Omental fat pad (tissue), 3 donors: ENCODE measurements at regions not wholly inside any gene's neighbourhood (a gene's known extent, or its start where the extent isn't known, plus 50 kb on each side); places are given as distances from the start of the nearest gene placed in this dataset.

ENCODE experiments used
- ATAC-seq: fragments of 150-250 bp; one replicate; pipeline ENCODE4 v1.9.1; 2016; ENCODE audit warnings: mild to moderate bottlenecking, moderate library complexity; ENCODE audit not compliant: low FRiP score
- DNase-seq: peaks from one replicate; pipeline ENCODE4 v3.0.0-alpha.2; 2019; ENCODE audit warnings: low spot score
- CTCF ChIP-seq, 3 donors: fragments of 450-650 bp; IDR thresholded peaks; one replicate each; pipeline ENCODE4 v1.5.1; 2016 to 2017; ENCODE audit warnings: antibody characterized with exemption in 3 of 3, mild to moderate bottlenecking in 3 of 3, moderate library complexity in 2 of 3

GRCh38 chr12:18898470-18898869 lies 160.6 kb downstream of the CAPZA3 start:
- TF ChIP-seq CTCF (IDR thresholded peaks at IDR 0.05), result no peak
- ATAC-seq (no peak), DNase-seq (no peak)

DNA sequence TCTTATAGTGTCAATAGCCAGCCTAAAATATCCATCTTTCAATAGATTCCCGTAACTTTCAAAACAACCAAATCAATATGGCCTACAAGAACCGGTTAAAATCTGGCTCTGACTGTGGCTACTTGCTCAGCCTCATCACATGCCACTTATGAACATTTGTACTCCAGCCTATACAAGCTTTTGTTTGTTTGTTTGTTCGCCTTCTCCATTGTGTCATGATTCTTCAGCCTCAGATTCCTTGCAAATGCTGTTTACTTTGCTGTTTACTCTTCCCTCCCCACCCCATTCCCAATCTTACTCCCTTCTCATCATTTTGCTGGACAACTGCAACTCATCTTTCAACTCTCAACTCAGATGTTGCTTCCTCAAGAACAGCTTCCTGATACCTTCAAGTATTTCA lies 161.2 kb downstream of the CAPZA3 start:
- no peak for ATAC-seq
- DNase-seq, result no peak
- TF ChIP-seq CTCF (IDR thresholded peaks at IDR 0.05), result no peak

GRCh38 chr12:18899678-18900317 lies 161.9 kb downstream of the CAPZA3 start:
- no peak for TF ChIP-seq CTCF (IDR thresholded peaks at IDR 0.05)
- DNase-seq, result no peak
- no peak for ATAC-seq

DNA sequence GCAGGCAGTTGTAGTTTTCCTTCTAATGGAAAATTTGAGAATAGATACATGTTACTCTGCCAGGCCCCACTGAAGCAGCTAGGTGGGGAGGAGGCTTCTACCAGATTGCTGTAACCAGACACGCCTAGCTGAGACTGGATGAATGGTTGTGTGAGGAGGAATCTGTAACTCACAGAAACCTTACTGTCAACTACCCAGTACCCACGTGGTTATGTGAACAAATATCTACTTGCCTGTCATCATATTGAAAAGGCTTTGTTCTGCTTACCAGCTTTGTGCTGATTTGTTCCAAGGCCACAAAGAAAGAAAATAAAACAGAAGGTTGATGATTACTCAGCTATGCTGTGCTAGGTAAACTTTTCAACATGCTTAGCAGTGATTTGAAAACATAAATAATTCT lies 167.2 kb downstream of the CAPZA3 start:
- DNase-seq, result no peak
- no peak for TF ChIP-seq CTCF (IDR thresholded peaks at IDR 0.05)
- no peak for ATAC-seq

GRCh38 chr12:18906395-18906794 lies 168.5 kb downstream of the CAPZA3 start:
- no peak for DNase-seq
- no peak for ATAC-seq
- TF ChIP-seq CTCF (IDR thresholded peaks at IDR 0.05), result no peak

DNA sequence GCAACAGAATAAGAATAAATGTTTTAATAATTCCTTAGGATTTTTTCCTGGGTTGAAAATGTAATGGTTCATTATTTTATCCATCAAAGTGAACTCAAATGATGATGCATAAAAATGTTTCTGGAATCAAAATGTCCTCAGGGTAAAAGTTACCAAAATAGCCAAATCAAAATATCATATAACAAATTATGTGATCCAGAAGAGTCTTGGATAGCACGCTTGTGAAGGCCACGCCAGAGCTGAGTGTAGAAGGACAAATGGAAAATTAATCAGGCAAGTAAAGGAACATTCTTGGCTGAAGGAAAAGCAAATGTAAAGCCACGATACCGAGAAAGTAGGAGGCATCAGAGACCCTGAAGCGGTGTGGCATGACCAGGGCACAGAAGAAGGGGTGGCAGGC lies 169.2 kb downstream of the CAPZA3 start:
- TF ChIP-seq CTCF (IDR thresholded peaks at IDR 0.05), result no peak
- DNase-seq, result no peak
- no peak for ATAC-seq

DNA sequence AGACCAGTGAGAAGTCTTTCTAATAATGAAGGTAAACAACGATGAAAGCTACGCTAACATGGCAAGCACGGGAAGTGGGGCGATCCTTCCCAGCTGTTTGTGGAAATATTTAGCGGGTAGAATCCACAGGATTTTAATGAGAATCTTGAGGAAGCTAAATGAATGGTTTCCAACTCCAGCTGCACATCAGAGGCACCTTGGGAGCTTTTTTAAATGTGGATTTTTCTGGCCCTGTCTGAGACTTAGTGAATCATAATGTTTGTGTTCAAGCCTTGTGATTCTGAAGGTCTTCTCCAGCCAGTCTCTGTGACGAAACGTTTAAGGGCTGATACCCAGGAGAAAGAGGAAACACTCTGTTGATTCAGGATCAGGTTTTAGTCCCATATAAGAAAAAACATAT lies 169.8 kb downstream of the CAPZA3 start:
- no peak for TF ChIP-seq CTCF (IDR thresholded peaks at IDR 0.05)
- ATAC-seq (no peak), DNase-seq (no peak)
